ENCODE measurements at regions not wholly inside any gene's neighbourhood (a gene's known extent, or its start where the extent isn't known, plus 50 kb on each side); places are given as distances from the start of the nearest gene placed in this dataset.

DNA sequence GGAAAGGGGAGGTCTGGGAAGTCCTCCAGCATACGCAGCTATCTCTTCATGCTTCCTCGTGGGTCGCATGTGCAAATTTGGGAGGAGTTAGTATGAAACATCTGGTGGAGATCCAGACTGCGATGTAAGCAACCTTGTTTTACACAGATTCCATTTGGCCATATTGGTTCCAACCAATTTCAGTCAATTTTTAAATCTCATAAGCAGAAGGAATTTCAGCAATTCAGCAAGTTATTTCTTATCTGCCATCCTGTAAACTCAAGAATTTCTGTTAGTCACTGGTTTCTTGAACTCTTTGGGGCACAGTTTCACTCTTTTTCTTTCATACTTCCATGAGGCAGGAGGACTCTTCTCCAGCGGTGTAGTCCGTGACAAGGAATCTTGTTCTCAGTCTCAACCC, 130.4 kb upstream of the CLINT1 start:
- no peak for DNase-seq (ENCODE audit: low spot score)
- peaks cover 0 to 8% of the 10 kb centered on the region in 2 donors for H3K4me1 ChIP-seq
- H3K27me3 ChIP-seq, result no peaks in the 10 kb centered on the region
- no peak overlapping the region for H3K4me3 ChIP-seq
- H3K9me3 ChIP-seq, result no peaks in the 10 kb centered on the region
- no peak overlapping the region for H3K27ac ChIP-seq
- no peaks in the 10 kb centered on the region for H3K36me3 ChIP-seq
- TF ChIP-seq, protein P1, sequence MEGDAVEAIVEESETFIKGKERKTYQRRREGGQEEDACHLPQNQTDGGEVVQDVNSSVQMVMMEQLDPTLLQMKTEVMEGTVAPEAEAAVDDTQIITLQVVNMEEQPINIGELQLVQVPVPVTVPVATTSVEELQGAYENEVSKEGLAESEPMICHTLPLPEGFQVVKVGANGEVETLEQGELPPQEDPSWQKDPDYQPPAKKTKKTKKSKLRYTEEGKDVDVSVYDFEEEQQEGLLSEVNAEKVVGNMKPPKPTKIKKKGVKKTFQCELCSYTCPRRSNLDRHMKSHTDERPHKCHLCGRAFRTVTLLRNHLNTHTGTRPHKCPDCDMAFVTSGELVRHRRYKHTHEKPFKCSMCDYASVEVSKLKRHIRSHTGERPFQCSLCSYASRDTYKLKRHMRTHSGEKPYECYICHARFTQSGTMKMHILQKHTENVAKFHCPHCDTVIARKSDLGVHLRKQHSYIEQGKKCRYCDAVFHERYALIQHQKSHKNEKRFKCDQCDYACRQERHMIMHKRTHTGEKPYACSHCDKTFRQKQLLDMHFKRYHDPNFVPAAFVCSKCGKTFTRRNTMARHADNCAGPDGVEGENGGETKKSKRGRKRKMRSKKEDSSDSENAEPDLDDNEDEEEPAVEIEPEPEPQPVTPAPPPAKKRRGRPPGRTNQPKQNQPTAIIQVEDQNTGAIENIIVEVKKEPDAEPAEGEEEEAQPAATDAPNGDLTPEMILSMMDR (IDR thresholded peaks at IDR 0.05), result no peak

DNA sequence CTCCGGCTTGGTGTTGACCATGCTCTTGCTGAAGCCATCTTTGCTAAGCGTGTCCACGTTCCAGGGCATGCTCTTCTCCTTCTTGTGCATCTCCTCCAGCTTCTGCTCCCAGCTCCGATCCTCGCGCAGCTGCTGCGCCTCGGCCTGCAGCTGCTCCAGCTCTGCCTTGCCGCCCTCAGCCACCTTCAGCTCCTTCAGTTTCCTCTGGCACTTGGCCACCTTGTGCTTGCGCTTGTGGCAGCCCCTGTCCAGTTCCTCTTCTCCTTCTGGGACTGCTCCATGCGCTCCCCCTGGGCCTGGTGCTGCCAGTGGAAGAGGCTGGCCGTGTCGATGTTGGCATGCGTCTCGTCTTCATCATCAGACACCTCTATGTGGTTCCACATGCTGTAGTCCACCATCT, 128.3 kb upstream of the CLINT1 start:
- Histone ChIP-seq H3K9me3 (no peaks in the 10 kb centered on the region), H3K27me3 (no peaks in the 10 kb centered on the region), H3K27ac (no peak overlapping the region), H3K4me3 (no peak overlapping the region), H3K36me3 (no peaks in the 10 kb centered on the region), H3K4me1 (peaks cover 0 to 17% of the 10 kb centered on the region in 2 donors)
- DNase-seq (ENCODE audit: low spot score), result no peak
- TF ChIP-seq, protein P1 (IDR thresholded peaks at IDR 0.05), result no peak

DNA sequence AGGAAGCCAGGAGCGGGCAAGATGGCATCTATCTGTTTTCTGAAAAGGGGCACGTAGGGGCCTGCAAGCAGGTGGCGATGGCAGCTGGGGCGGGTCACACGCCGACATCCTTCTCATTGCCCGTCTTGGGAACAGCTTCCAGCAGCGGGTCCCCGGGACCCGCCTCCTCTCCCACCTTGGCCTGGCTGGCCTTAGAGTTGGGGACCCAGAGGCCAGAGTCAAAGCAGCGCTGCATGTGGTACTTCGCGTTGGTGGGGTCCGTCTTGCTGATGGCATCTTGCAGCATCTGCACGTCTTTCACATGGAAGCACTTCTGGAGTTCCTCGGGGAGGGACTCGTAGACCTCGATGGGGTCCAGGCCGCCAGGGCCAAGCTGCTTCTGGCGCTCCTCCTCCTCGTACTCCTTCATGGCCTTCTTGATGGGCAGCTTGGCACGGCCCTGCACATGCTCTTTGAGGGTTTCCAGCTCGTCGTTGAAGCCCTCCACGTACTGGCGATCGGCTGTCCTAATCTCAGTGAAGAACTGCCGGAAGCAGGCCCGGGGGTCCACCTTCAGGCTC, 127.6 kb upstream of the CLINT1 start:
- TF ChIP-seq, protein P1 (IDR thresholded peaks at IDR 0.05), result no peak
- no peaks in the 10 kb centered on the region for H3K9me3 ChIP-seq

DNA sequence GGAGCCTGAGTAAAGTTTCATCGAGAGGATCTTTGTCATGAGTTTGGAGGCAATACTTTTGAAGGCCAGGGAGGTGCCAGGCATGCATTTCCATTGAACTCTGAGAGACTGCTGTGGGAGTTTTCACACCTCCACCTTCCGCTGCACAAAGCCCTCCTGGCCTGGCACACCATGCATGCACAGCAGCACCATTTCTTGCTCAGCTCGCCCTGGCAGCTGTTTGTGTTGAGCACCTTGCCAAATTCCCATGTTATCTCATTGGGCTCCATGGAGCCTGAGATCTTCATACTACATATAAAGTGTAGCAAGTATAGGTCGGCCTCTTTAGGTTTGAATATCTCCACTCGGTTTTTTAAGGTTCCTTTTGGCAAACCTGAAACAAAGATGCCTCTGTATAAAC, 125.7 kb upstream of the CLINT1 start:
- Histone ChIP-seq H3K9me3 (no peaks in the 10 kb centered on the region), H3K4me1 (peaks cover 0 to 17% of the 10 kb centered on the region in 2 donors), H3K4me3 (no peak overlapping the region), H3K27me3 (no peaks in the 10 kb centered on the region), H3K36me3 (no peaks in the 10 kb centered on the region), H3K27ac (peak overlapping the region in 1 of 2 donors; percentile 0)
- TF ChIP-seq, protein P1 (IDR thresholded peaks at IDR 0.05), result no peak
- no peak for DNase-seq (ENCODE audit: low spot score)

More for the DNA sequence above, 127.6 kb upstream of the CLINT1 start:
- no peak overlapping the region for H3K4me3 ChIP-seq
- H3K4me1 ChIP-seq, result peaks cover 0 to 17% of the 10 kb centered on the region in 2 donors
- no peak for DNase-seq (ENCODE audit: low spot score)
- no peaks in the 10 kb centered on the region for H3K27me3 ChIP-seq
- H3K36me3 ChIP-seq, result no peaks in the 10 kb centered on the region
- H3K27ac ChIP-seq, result no peak overlapping the region

DNA sequence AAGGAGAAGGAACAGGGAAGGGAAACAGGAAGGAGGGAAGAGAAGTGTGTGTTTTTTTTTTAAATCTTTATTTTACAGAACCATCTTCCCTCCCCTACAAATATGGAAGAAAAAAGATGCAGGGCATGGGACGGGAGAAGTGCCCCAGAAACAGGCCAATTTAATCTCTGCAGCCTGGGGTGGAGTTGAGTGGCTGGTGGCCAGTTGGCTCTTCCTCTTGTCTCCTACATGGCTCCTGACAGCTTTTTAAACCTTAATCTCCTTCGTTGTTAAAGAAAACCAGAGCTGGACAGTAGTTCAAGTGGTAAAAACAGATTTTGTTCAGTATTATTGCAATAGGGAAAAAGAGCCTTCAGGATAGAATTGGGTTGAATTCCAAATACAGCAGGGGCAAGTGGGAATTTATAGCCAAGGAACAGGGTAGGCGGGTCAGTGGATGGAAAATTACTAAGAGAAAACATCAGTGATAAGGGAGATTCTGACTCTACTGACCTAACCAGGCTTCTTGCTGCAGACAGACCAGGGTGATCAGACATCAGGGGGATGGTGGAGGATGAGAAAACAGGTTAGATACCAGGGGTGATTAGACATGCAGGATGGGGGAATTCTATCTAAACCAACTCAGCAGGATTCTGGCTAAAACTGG, 125.1 kb upstream of the CLINT1 start:
- Histone ChIP-seq H3K9me3 (no peaks in the 10 kb centered on the region), H3K4me1 (peaks cover 0 to 17% of the 10 kb centered on the region in 2 donors), H3K27ac (peak overlapping the region in 1 of 2 donors; percentile 0), H3K27me3 (no peaks in the 10 kb centered on the region), H3K4me3 (no peak overlapping the region), H3K36me3 (no peaks in the 10 kb centered on the region)
- no peak for DNase-seq (ENCODE audit: low spot score)
- TF ChIP-seq, protein P1 (IDR thresholded peaks at IDR 0.05), result no peak
